ENCODE measurements at regions not wholly inside any gene's neighbourhood (a gene's known extent, or its start where the extent isn't known, plus 50 kb on each side); places are given as distances from the start of the nearest gene placed in this dataset.
"Not testable (repeated sequence)": the region's sequence is repeated elsewhere in the genome, so short reads cannot be mapped to it uniquely, and the experiment has no call there.

- H3K4me2 ChIP-seq (ENCODE audit: low read length) = no peak overlapping the region
- H3K27ac ChIP-seq = no peak overlapping the region
- H3K27me3 ChIP-seq (ENCODE audit: control insufficient read depth, insufficient read depth, low read length) = no peaks in the 10 kb centered on the region
- no peak overlapping the region for H3K4me3 ChIP-seq (ENCODE audit: low read depth, low read length)
- no peak overlapping the region for H2AFZ ChIP-seq
- no peaks in the 10 kb centered on the region for H3K9me3 ChIP-seq (ENCODE audit: control insufficient read depth, low read length)
- TF ChIP-seq, protein P1, sequence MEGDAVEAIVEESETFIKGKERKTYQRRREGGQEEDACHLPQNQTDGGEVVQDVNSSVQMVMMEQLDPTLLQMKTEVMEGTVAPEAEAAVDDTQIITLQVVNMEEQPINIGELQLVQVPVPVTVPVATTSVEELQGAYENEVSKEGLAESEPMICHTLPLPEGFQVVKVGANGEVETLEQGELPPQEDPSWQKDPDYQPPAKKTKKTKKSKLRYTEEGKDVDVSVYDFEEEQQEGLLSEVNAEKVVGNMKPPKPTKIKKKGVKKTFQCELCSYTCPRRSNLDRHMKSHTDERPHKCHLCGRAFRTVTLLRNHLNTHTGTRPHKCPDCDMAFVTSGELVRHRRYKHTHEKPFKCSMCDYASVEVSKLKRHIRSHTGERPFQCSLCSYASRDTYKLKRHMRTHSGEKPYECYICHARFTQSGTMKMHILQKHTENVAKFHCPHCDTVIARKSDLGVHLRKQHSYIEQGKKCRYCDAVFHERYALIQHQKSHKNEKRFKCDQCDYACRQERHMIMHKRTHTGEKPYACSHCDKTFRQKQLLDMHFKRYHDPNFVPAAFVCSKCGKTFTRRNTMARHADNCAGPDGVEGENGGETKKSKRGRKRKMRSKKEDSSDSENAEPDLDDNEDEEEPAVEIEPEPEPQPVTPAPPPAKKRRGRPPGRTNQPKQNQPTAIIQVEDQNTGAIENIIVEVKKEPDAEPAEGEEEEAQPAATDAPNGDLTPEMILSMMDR (IDR thresholded peaks at IDR 0.05) = no peak
- no peaks in the 10 kb centered on the region for H3K79me2 ChIP-seq
- no peaks in the 10 kb centered on the region for H3K4me1 ChIP-seq
- H3K36me3 ChIP-seq (ENCODE audit: control insufficient read depth, insufficient read depth, low read length) = no peaks in the 10 kb centered on the region
- H3K9ac ChIP-seq = no peak overlapping the region
Measured at GRCh38 chr7:69213878-69214277, 384.4 kb upstream of the AUTS2 start.

GRCh38 chr7:69215516-69215915 lies 382.8 kb upstream of the AUTS2 start:
- not testable (repeated sequence) for H3K4me1 ChIP-seq; H3K9me3 ChIP-seq (ENCODE audit: control insufficient read depth, low read length); H3K9ac ChIP-seq; H3K27ac ChIP-seq; H3K36me3 ChIP-seq (ENCODE audit: control insufficient read depth, insufficient read depth, low read length); H3K4me2 ChIP-seq (ENCODE audit: low read length); H3K4me3 ChIP-seq (ENCODE audit: low read depth, low read length); H2AFZ ChIP-seq; H3K79me2 ChIP-seq; H3K27me3 ChIP-seq (ENCODE audit: control insufficient read depth, insufficient read depth, low read length)

DNA sequence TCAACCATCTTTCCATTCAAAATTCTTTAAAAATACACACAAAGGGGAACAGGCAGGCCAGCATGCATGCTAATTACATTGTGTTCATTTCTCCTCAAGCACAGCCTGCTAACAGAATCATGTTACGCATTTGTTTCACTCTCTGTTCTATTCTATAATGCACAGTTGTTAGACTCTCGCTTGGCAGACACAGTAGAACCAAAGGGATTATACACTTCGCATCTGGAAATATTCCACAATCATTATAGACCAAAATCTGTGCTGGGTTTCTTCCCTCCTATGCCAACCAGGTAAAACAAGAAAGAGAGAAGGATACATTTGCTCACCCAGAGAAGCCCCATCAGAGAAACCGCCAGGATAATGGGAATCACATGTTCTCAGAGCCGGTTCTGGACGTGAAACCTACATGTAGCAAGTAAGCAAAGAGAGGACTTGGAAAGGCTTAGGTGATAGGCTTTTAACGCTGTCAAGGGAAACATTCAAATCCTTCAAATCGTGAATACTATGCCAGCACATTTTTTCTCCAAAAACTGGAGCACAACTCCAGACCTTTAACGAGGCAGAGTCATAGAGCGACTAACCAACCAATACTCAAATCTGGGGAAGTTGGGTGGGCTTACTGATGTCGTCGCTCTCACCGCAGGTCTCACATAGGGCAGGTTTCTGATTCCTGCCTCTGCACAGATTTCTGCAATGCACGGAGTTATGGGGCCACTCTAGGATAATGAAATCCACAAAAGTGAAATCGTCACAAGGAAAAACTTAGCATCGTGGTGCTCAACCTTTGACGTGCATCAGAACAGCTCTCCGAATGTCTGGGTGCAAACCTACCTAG lies 380.5 kb upstream of the AUTS2 start:
- Histone ChIP-seq H3K4me2 (ENCODE audit: low read length) (no peak overlapping the region), H3K36me3 (ENCODE audit: control insufficient read depth, insufficient read depth, low read length) (no peaks in the 10 kb centered on the region), H3K27me3 (ENCODE audit: control insufficient read depth, insufficient read depth, low read length) (no peaks in the 10 kb centered on the region), H3K79me2 (no peaks in the 10 kb centered on the region), H3K27ac (no peak overlapping the region), H3K4me3 (ENCODE audit: low read depth, low read length) (no peak overlapping the region), H3K4me1 (no peaks in the 10 kb centered on the region), H3K9ac (no peak overlapping the region), H2AFZ (no peak overlapping the region), H3K9me3 (ENCODE audit: control insufficient read depth, low read length) (no peaks in the 10 kb centered on the region)
- TF ChIP-seq, protein P1 (IDR thresholded peaks at IDR 0.05) = no peak

DNA sequence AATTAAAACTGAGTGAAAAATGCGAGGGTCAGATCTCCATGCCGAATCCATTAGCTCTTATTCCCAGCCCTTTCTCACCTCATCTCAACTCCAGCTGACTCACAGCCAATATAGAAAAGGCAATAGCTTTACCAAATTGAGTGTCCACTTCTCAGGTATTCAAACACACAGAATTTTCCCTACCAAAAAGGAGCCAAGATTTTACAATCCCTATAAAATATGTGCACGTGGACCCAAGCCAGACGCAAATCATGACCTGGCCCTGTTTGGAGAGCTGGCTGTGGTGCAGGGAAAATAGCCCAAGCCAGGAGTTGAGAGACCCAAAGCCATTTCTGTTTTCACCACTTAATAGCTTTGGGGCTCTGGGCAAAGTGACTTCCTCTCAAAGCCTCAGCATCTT lies 379.7 kb upstream of the AUTS2 start:
- H2AFZ ChIP-seq = no peak overlapping the region
- no peaks in the 10 kb centered on the region for H3K36me3 ChIP-seq (ENCODE audit: control insufficient read depth, insufficient read depth, low read length)
- no peaks in the 10 kb centered on the region for H3K9me3 ChIP-seq (ENCODE audit: control insufficient read depth, low read length)
- TF ChIP-seq, protein P1 (IDR thresholded peaks at IDR 0.05) = no peak
- no peaks in the 10 kb centered on the region for H3K4me1 ChIP-seq
- no peaks in the 10 kb centered on the region for H3K27me3 ChIP-seq (ENCODE audit: control insufficient read depth, insufficient read depth, low read length)
- H3K27ac ChIP-seq = no peak overlapping the region
- H3K79me2 ChIP-seq = no peaks in the 10 kb centered on the region
- H3K4me2 ChIP-seq (ENCODE audit: low read length) = no peak overlapping the region
- H3K4me3 ChIP-seq (ENCODE audit: low read depth, low read length) = no peak overlapping the region
- no peak overlapping the region for H3K9ac ChIP-seq

DNA sequence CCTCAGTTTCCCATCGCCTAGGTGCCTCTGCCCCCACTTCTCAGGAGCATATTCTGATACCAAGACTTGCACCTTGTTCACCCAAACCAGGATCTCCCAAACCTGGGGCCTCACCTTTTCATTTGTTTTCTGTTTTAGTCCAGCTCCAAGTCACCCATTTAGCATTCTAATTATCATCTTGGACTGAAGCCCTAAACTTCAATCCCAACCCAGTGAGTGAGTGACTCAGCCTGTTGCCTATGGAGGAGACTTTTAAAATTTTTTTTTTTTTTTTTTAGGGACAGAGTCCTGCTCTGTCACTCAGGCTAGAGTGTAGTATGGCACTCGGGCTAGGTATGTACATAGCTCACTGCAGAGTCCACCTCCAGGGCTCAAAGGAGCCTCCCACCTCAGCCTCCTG lies 378.9 kb upstream of the AUTS2 start:
- H3K27ac ChIP-seq = no peak overlapping the region
- TF ChIP-seq, protein P1 (IDR thresholded peaks at IDR 0.05) = no peak
- no peak overlapping the region for H2AFZ ChIP-seq
- H3K27me3 ChIP-seq (ENCODE audit: control insufficient read depth, insufficient read depth, low read length) = no peaks in the 10 kb centered on the region
- no peaks in the 10 kb centered on the region for H3K79me2 ChIP-seq
- no peak overlapping the region for H3K4me2 ChIP-seq (ENCODE audit: low read length)
- no peaks in the 10 kb centered on the region for H3K36me3 ChIP-seq (ENCODE audit: control insufficient read depth, insufficient read depth, low read length)
- H3K9me3 ChIP-seq (ENCODE audit: control insufficient read depth, low read length) = no peaks in the 10 kb centered on the region
- H3K4me1 ChIP-seq = no peaks in the 10 kb centered on the region
- H3K4me3 ChIP-seq (ENCODE audit: low read depth, low read length) = no peak overlapping the region
- H3K9ac ChIP-seq = no peak overlapping the region
